Right lobe of liver (tissue), 6 donors: ENCODE measurements at regions not wholly inside any gene's neighbourhood (a gene's known extent, or its start where the extent isn't known, plus 50 kb on each side); places are given as distances from the start of the nearest gene placed in this dataset.
"Not testable (repeated sequence)": the region's sequence is repeated elsewhere in the genome, so short reads cannot be mapped to it uniquely, and the experiment has no call there.

Experiments used
- ATAC-seq, 4 donors: fragments of 200-7000 bp; cut with Tn5 transposase; one replicate each; pipeline ENCODE4 v1.9.1; 2020; ENCODE audit warnings: mild to moderate bottlenecking in 4 of 4, moderate library complexity in 4 of 4
- DNase-seq, 3 donors: peaks; one replicate each; pipeline ENCODE4 v3.0.0-alpha.2; 2020
- H3K27ac ChIP-seq, 3 donors: fragments of 200-600 bp; one replicate each; pipeline ENCODE4 v1.8.0; 2022
- H3K27me3 ChIP-seq, 2 donors: fragments of 200-600 bp; one replicate each; pipeline ENCODE4 v1.8.0; 2022
- H3K36me3 ChIP-seq, 4 donors: fragments of 200-600 bp; sonication (generic) in 1 of 4; one replicate each; pipeline versions ENCODE4 v1.5.1 to v1.8.0; 2017 to 2022; ENCODE audit warnings: control low read depth in 1 of 4
- H3K4me1 ChIP-seq, 4 donors: fragments of 200-600 bp; sonication (generic) in 1 of 4; one replicate each; pipeline versions ENCODE4 v1.5.1 to v1.8.0; 2017 to 2022; ENCODE audit warnings: control low read depth in 1 of 4
- H3K4me3 ChIP-seq, 3 donors: fragments of 200-600 bp; one replicate each; pipeline ENCODE4 v1.8.0; 2022
- H3K9me3 ChIP-seq, 4 donors: fragments of 200-600 bp; sonication (generic) in 1 of 4; one replicate each; pipeline versions ENCODE4 v1.5.1 to v1.8.0; 2017 to 2022; ENCODE audit warnings: control low read depth in 1 of 4
- CTCF ChIP-seq, 4 donors: fragments of 200-600 bp in 3 of 4; fragments of 450-650 bp in 1 of 4; IDR thresholded peaks; one replicate each; pipeline versions ENCODE4 v1.5.1 to v1.8.0; 2016 to 2022; ENCODE audit warnings: antibody characterized with exemption in 4 of 4, mild to moderate bottlenecking in 2 of 4
- POLR2A ChIP-seq: fragments of 450-650 bp; IDR thresholded peaks from one replicate; pipeline ENCODE4 v1.6.1; 2017; ENCODE audit warnings: antibody characterized with exemption, mild to moderate bottlenecking
- WGBS: methylation state at CpG from one replicate; pipeline ENCODE4 v1.1.6; 2018; ENCODE audit warnings: low coverage, low lambda C conversion rate; ENCODE audit not compliant: insufficient coverage; ENCODE audit errors: missing lambda C conversion rate; 5-methylcytosine and 5-hydroxymethylcytosine counted together
- intact Hi-C, 2 donors: fragments of 100-400 bp; cut with DNase I; formaldehyde crosslinking; loops; one replicate each; pipeline versions ENCODE4 v1.11.2 to v1.14.1; 2022
- donor health status: DM: no; HTN: yes; CAD: no.
- donor health status: DM: no; HTN: no; CAD: no.
- donor health status: DM: no; HTN: no; CAD: no.
- donor health status: DM: no; HTN: yes; CAD: no.
- donor health status: DM: no; HTN: yes; CAD: no.

GRCh38 chr6:168377856-168378832 lies 58.6 kb upstream of the DACT2 start:
- Histone ChIP-seq H3K4me3 (no peak overlapping the region), H3K4me1 (no peaks in the 10 kb centered on the region), H3K27ac (no peak overlapping the region), H3K27me3 (no peaks in the 10 kb centered on the region), H3K36me3 (no peaks in the 10 kb centered on the region), H3K9me3 (no peaks in the 10 kb centered on the region)
- DNase-seq: no peak
- ATAC-seq: no peak
- intact Hi-C loops: loop anchor here in 1 of 2 donors (5.0 kb wide), 1 partner anchor 509 kb away; no protein-coding TSS in a partner anchor
- 81% methylated on average over 11 of the region's 28 CpGs for WGBS
- TF ChIP-seq POLR2A (no peak), CTCF (IDR thresholded peaks at IDR 0.05) (no peak)

DNA sequence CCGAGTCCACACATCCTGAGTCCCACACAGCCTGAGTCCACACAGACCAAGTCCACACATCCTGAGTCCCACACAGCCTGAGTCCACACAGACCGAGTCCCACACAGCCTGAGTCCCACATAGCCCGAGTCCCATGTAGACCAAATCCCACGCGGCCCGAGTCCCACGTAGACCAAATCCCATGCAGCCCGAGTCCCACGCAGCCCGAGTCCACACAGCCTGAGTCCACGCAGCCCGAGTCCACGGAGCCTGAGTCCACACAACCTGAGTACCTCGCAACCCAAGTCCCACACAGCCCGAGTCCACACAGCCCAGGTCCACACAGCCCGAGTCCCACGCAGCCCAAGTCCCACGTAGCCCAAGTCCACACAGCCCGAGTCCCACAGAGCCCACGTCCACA lies 60.0 kb upstream of the DACT2 start:
- H3K36me3 ChIP-seq, H3K4me1 ChIP-seq, H3K27me3 ChIP-seq, H3K27ac ChIP-seq, DNase-seq, H3K4me3 ChIP-seq, H3K9me3 ChIP-seq, ATAC-seq: not testable (repeated sequence)
- 73% methylated on average over 12 of the region's 20 CpGs for WGBS
- intact Hi-C loops: loop anchor here in 1 of 2 donors (5.0 kb wide), 1 partner anchor 508 kb away; no protein-coding TSS in a partner anchor

DNA sequence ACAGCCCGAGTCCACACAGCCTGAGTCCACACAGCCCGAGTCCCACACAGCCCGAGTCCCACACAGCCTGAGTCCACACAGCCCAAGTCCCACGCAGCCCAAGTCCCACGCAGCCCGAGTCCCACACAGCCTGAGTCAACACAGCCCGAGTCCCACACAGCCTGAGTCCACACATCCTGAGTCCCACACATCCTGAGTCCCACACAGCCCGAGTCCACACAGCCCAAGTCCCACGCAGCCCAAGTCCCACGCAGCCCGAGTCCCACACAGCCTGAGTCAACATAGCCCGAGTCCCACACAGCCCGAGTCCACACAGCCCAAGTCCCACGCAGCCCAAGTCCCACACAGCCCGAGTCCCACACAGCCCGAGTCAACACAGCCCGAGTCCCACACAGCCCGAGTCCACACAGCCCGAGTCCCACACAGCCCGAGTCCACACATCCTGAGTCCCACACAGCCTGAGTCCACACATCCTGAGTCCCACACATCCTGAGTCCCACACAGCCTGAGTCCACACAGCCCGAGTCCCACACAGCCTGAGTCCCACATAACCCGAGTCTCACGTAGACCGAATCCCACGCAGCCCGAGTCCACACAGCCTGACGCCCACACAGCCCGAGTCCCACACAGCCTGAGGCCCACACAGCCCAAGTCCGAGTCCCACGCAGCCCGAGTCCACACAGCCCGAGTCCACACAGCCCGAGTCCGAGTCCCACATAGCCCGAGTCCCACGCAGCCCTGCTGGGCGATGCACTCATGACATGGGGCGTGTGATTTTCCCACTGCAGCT lies 60.6 kb upstream of the SMOC2 start:
- DNase-seq, H3K4me3 ChIP-seq, H3K9me3 ChIP-seq, ATAC-seq, H3K27me3 ChIP-seq, H3K36me3 ChIP-seq, H3K27ac ChIP-seq, H3K4me1 ChIP-seq, intact Hi-C loops: not testable (repeated sequence)
- 94% methylated on average over 23 of the region's 38 CpGs for WGBS

DNA sequence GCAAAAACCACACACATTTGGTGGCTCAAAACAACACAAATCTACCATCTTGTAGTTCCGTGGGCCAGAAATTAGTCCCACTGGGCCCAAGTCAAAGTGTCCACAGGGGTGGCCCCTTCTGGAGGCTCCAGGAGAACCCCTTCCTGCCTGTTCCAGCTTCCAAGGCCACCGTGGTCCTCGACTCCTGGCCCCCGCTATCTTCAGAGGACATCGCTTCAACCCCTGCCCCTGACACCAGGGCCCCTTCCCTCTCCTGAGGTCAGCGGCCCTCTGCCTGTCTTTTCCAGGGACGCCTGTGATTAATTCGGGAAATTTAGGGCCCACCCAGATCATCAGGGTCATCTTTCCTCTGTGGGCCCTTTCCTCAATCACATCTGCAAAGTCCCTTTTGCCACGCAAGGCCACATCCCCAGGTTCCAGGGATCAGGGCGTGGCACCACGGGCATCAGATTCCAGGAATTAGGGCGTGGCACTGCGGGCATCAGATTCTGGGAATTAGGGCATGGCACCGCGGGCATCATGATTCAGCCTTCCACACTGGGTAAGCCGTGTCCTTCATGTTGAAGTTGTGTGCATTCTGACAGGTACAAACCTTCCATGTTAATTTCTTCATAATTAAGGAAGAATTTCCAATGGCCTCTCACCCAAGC lies 59.9 kb upstream of the SMOC2 start:
- WGBS: 95% methylated on average over 6 of the region's 16 CpGs
- no peak overlapping the region for H3K27ac ChIP-seq
- DNase-seq (no peak), ATAC-seq (no peak)
- H3K36me3 ChIP-seq: no peaks in the 10 kb centered on the region
- no peaks in the 10 kb centered on the region for H3K9me3 ChIP-seq
- TF ChIP-seq POLR2A (no peak), CTCF (IDR thresholded peaks at IDR 0.05) (no peak)
- H3K27me3 ChIP-seq: no peaks in the 10 kb centered on the region
- no peaks in the 10 kb centered on the region for H3K4me1 ChIP-seq
- intact Hi-C loops: no loop called here
- no peak overlapping the region for H3K4me3 ChIP-seq

DNA sequence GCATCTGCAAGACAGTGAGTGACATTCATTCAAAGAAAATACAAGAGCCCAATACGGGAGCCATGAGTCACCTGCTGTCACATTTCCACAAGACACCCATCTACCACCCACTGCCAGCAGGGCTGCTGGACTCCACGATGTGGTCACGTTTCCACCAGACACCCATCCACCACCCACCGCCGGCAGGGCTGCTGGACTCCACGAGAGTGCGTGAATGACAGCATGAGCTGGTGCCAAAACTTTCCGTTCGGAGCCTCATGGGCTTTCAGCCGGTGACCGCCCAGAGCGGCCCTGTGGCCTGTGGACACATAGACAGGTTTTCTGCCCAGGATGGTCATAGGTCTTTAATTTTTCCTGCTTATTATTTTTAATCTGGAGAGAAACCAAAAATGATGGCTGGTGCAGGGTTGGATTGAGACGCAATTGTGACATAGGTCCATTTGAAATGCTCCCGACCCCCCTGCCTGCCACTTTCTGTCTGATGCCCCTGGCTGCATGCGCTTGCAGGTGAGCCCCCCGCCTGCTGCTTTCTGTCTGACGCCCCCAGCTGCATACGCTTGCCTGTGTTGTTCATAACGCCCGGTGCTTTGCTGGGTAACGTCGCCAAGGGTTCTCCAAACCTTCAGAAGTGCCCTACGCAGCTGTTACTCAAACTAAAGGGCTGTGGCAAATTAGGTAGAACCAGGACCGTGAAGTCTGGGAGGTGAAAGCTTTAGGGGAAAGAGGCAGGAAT lies 59.1 kb upstream of the SMOC2 start:
- no peaks in the 10 kb centered on the region for H3K36me3 ChIP-seq
- no peak for DNase-seq
- no peaks in the 10 kb centered on the region for H3K4me1 ChIP-seq
- intact Hi-C loops: no loop called here
- H3K4me3 ChIP-seq: no peak overlapping the region
- H3K9me3 ChIP-seq: no peaks in the 10 kb centered on the region
- WGBS: 87% methylated on average over 11 of the region's 24 CpGs
- no peaks in the 10 kb centered on the region for H3K27me3 ChIP-seq
- no peak for ATAC-seq
- TF ChIP-seq POLR2A (no peak), CTCF (IDR thresholded peaks at IDR 0.05) (no peak)
- H3K27ac ChIP-seq: no peak overlapping the region
